ENCODE measurements at regions not wholly inside any gene's neighbourhood (a gene's known extent, or its start where the extent isn't known, plus 50 kb on each side); places are given as distances from the start of the nearest gene placed in this dataset.

DNA sequence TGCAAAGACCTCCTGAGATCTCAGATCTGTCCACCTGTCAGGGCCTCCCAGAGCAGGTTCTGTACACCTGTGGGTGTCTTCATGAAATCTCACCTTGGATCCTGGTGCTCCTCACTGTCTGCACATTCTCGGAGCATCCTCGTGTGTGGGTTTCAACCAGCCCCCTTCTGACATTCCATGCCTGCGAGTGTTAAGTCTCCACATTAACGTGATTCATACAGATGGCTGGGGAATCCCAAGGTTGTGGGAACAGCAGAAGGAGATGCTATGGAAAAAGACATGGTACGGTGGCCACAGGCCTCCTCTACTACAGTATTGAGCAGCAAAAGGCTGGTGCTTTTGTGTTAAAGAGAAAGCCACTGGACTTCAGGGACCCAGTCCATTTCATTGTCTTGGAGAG, 556.5 kb downstream of the DHX35 start:
- TF ChIP-seq EZH2 (IDR thresholded peaks at IDR 0.05; ENCODE audit: insufficient read depth, poor library complexity, severe bottlenecking), result no peak
- TF ChIP-seq EZH2phosphoT487 (IDR thresholded peaks at IDR 0.05; ENCODE audit: insufficient read depth, low read depth), result no peak
